Adrenal gland (tissue), 5 donors: ENCODE measurements at regions not wholly inside any gene's neighbourhood (a gene's known extent, or its start where the extent isn't known, plus 50 kb on each side); places are given as distances from the start of the nearest gene placed in this dataset.

Source experiments
- CTCF ChIP-seq, 6 experiments: fragments of 450-650 bp in 4 of 6; fragments of 200-600 bp in 2 of 6; sonication (generic) in 1 of 6; IDR thresholded peaks; 1 replicate in 5 of 6; 2 replicates in 1 of 6; pipeline versions ENCODE4 v1.5.1 to v1.8.0; 2016 to 2021; ENCODE audit warnings: antibody characterized with exemption in 6 of 6, mild to moderate bottlenecking in 2 of 6, moderate library complexity in 1 of 6
- POLR2A ChIP-seq, 2 donors: fragments of 450-650 bp; IDR thresholded peaks; one replicate each; pipeline ENCODE4 v1.6.1; 2017; ENCODE audit warnings: antibody characterized with exemption in 2 of 2, mild to moderate bottlenecking in 2 of 2, moderate library complexity in 1 of 2
- donor health status: DM: no; HTN: no; CAD: no.

DNA sequence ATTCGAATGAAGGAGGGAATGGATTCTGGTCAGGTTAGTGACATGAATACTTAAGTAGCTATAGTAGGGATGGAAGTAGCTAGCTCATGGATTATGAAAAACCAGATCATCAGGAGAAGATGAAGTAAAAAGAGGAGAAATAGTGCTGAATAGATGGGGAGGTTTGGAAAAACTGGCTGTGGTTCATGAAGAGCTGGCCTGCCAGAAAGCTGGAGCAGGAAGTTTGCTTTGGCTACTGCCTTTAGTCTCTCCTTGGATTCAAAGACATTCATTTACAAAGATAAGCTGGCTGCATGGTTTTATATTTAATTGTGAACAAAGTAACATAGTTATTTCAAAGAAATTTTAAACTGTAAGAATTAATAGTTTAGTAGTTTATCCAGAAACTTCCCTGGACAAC is 567.0 kb downstream of the RIT2 start:
- TF ChIP-seq POLR2A (IDR thresholded peaks at IDR 0.05): no peak
- TF ChIP-seq CTCF (IDR thresholded peaks at IDR 0.05): no peak
